Natural killer cell (primary cell): ENCODE measurements at regions not wholly inside any gene's neighbourhood (a gene's known extent, or its start where the extent isn't known, plus 50 kb on each side); places are given as distances from the start of the nearest gene placed in this dataset.

Experiments used
- ATAC-seq, 3 donors: fragments of 150-1000 bp in 2 of 3; fragments of 200-7000 bp in 1 of 3; cut with Tn5 transposase; 1 replicate in 1 of 3; 2 replicates in 2 of 3; pipeline ENCODE4 v1.10.0; 2021; ENCODE audit warnings: mild to moderate bottlenecking in 2 of 3, moderate library complexity in 2 of 3
- DNase-seq, 2 donors: peaks; one replicate each; pipeline versions ENCODE4 v3.0.0 to v3.0.0-alpha.2; 2013 to 2021; ENCODE audit warnings: mixed read lengths in 1 of 2
- H3K27ac ChIP-seq: one replicate; pipeline ENCODE4 v1.5.1; 2013; ENCODE audit warnings: mild to moderate bottlenecking, low read length
- H3K27me3 ChIP-seq: one replicate; pipeline ENCODE4 v1.6.1; 2013; ENCODE audit warnings: low read length; ENCODE audit not compliant: control insufficient read depth, insufficient read depth
- H3K36me3 ChIP-seq: one replicate; pipeline ENCODE4 v1.6.1; 2013; ENCODE audit warnings: low read length; ENCODE audit not compliant: control insufficient read depth, insufficient read depth
- H3K4me1 ChIP-seq: one replicate; pipeline ENCODE4 v1.6.1; 2013; ENCODE audit warnings: low read length; ENCODE audit not compliant: control insufficient read depth, insufficient read depth
- H3K4me3 ChIP-seq: one replicate; pipeline ENCODE4 v1.5.1; 2013; ENCODE audit warnings: low read length
- H3K9me3 ChIP-seq: one replicate; pipeline ENCODE4 v1.6.1; 2013; ENCODE audit warnings: low read length; ENCODE audit not compliant: control insufficient read depth, insufficient read depth
- H3K27ac Mint-ChIP-seq, 2 donors: one replicate each; pipeline ENCODE4 v1.8.0; 2022; ENCODE audit warnings: mild to moderate bottlenecking in 2 of 2, mixed read lengths in 2 of 2, moderate library complexity in 1 of 2
- H3K27me3 Mint-ChIP-seq, 2 donors: one replicate each; pipeline ENCODE4 v1.8.0; 2022; ENCODE audit warnings: low read depth in 2 of 2, mixed read lengths in 2 of 2
- H3K36me3 Mint-ChIP-seq: one replicate; pipeline ENCODE4 v1.8.0; 2022; ENCODE audit warnings: mixed read lengths
- H3K4me1 Mint-ChIP-seq, 2 donors: one replicate each; pipeline ENCODE4 v1.8.0; 2022; ENCODE audit warnings: mixed read lengths in 2 of 2
- H3K4me3 Mint-ChIP-seq: one replicate; pipeline ENCODE4 v1.8.0; 2022; ENCODE audit warnings: mild to moderate bottlenecking, moderate library complexity, mixed read lengths
- H3K9me3 Mint-ChIP-seq, 2 donors: one replicate each; pipeline ENCODE4 v1.8.0; 2022; ENCODE audit warnings: mixed read lengths in 2 of 2
- CTCF ChIP-seq: fragments of 200-600 bp; IDR thresholded peaks from one replicate; pipeline ENCODE4 v1.8.0; 2022; ENCODE audit warnings: antibody characterized with exemption
- WGBS: methylation state at CpG from one replicate; pipeline ENCODE4 v1.1.7; 2013; ENCODE audit warnings: missing lambda C conversion rate; ENCODE audit not compliant: insufficient coverage; 5-methylcytosine and 5-hydroxymethylcytosine counted together
- intact Hi-C: fragments of 100-400 bp; cut with micrococcal nuclease; formaldehyde crosslinking; loops from one replicate; pipeline ENCODE4 v1.14.2; 2022

- Histone ChIP-seq H3K27me3 (no peaks in the 10 kb centered on the region), H3K4me1 (no peaks in the 10 kb centered on the region), H3K9me3 (no peaks in the 10 kb centered on the region), H3K36me3 (no peaks in the 10 kb centered on the region), H3K4me3 (no peak overlapping the region), H3K27ac (no peak overlapping the region)
- Mint-ChIP-seq H3K27ac (no peak overlapping the region), H3K4me3 (no peak overlapping the region), H3K36me3 (no peaks in the 10 kb centered on the region), H3K9me3 (no peaks in the 10 kb centered on the region), H3K27me3 (no peaks in the 10 kb centered on the region), H3K4me1 (no peaks in the 10 kb centered on the region)
- 90% methylated on average over 4 of the region's 4 CpGs for whole genome bisulfite sequencing
- ATAC-seq: no peak
- DNase-seq: no peak
- no peak for TF ChIP-seq CTCF
- intact Hi-C loops: loop anchor here (10.0 kb wide), 1 partner anchor 1049 kb away; no protein-coding TSS in a partner anchor
These were observed 142.2 kb upstream of the DDHD1 start for GRCh38 chr14:53295372-53295771.

- H3K27me3 ChIP-seq: no peaks in the 10 kb centered on the region
- Mint-ChIP-seq H3K9me3 (peaks cover 0 to 2% of the 10 kb centered on the region in 2 donors), H3K36me3 (no peaks in the 10 kb centered on the region), H3K27ac (no peak overlapping the region), H3K27me3 (no peaks in the 10 kb centered on the region), H3K4me3 (no peak overlapping the region), H3K4me1 (no peaks in the 10 kb centered on the region)
- H3K4me3 ChIP-seq: no peak overlapping the region
- no peak for ATAC-seq
- no peaks in the 10 kb centered on the region for H3K36me3 ChIP-seq
- H3K27ac ChIP-seq: no peak overlapping the region
- no peak for DNase-seq
- TF ChIP-seq CTCF: no peak
- intact Hi-C loops: no loop called here
- no peaks in the 10 kb centered on the region for H3K4me1 ChIP-seq
- H3K9me3 ChIP-seq: no peaks in the 10 kb centered on the region
These were observed 133.2 kb upstream of the DDHD1 start for GRCh38 chr14:53286301-53286700.

GRCh38 chr14:53285821-53286220 lies 132.7 kb upstream of the DDHD1 start:
- no peaks in the 10 kb centered on the region for H3K9me3 ChIP-seq
- no peak overlapping the region for H3K4me3 Mint-ChIP-seq
- intact Hi-C loops: no loop called here
- H3K27ac Mint-ChIP-seq: no peak overlapping the region
- H3K4me3 ChIP-seq: no peak overlapping the region
- H3K27me3 ChIP-seq: no peaks in the 10 kb centered on the region
- 92% methylated on average over 2 of the region's 4 CpGs for WGBS
- H3K4me1 ChIP-seq: no peaks in the 10 kb centered on the region
- DNase-seq (no peak), ATAC-seq (no peak)
- H3K36me3 ChIP-seq: no peaks in the 10 kb centered on the region
- H3K27ac ChIP-seq: no peak overlapping the region
- no peaks in the 10 kb centered on the region for H3K36me3 Mint-ChIP-seq
- H3K27me3 Mint-ChIP-seq: no peaks in the 10 kb centered on the region
- TF ChIP-seq CTCF: no peak
- peaks cover 1 to 2% of the 10 kb centered on the region in 2 donors for H3K9me3 Mint-ChIP-seq
- H3K4me1 Mint-ChIP-seq: no peaks in the 10 kb centered on the region

GRCh38 chr14:53285064-53285463 lies 131.9 kb upstream of the DDHD1 start:
- Histone ChIP-seq H3K36me3 (no peaks in the 10 kb centered on the region), H3K4me3 (no peak overlapping the region), H3K27me3 (no peaks in the 10 kb centered on the region), H3K27ac (no peak overlapping the region), H3K4me1 (no peaks in the 10 kb centered on the region), H3K9me3 (no peaks in the 10 kb centered on the region)
- no peaks in the 10 kb centered on the region for H3K27me3 Mint-ChIP-seq
- no peak overlapping the region for H3K4me3 Mint-ChIP-seq
- no peaks in the 10 kb centered on the region for H3K4me1 Mint-ChIP-seq
- WGBS: 90% methylated on average over 4 of the region's 4 CpGs
- H3K27ac Mint-ChIP-seq: no peak overlapping the region
- DNase-seq (no peak), ATAC-seq (no peak)
- intact Hi-C loops: no loop called here
- no peak for TF ChIP-seq CTCF
- H3K9me3 Mint-ChIP-seq: peaks cover 4 to 5% of the 10 kb centered on the region in 2 donors
- H3K36me3 Mint-ChIP-seq: no peaks in the 10 kb centered on the region
